CD4-positive, alpha-beta memory T cell (primary cell): ENCODE measurements at regions not wholly inside any gene's neighbourhood (a gene's known extent, or its start where the extent isn't known, plus 50 kb on each side); places are given as distances from the start of the nearest gene placed in this dataset.

Experiments
- CTCF ChIA-PET: fragments of 350-600 bp; sonication (Branson Sonifier 250); formaldehyde crosslinking; loops from one replicate; lab custom pipeline; 2021; ENCODE audit warnings: inconsistent platforms; ENCODE audit not compliant: partially characterized antibody; lab: Charles Lee
- POLR2A ChIA-PET: fragments of 350-600 bp; sonication (Branson Sonifier 250); formaldehyde crosslinking; loops from one replicate; lab custom pipeline; 2021; ENCODE audit not compliant: partially characterized antibody; lab: Charles Lee
- DNase-seq, 5 donors: peaks; one replicate each; pipeline versions ENCODE4 v3.0.0 to v3.0.0-alpha.2; 2020 to 2022; ENCODE audit warnings: mixed read lengths in 1 of 5
- H3K27ac ChIP-seq: one replicate; pipeline ENCODE4 v1.7.0; 2013; ENCODE audit warnings: low read depth, low read length
- H3K27me3 ChIP-seq: 2 replicates; pipeline ENCODE4 v1.7.0; 2013; ENCODE audit warnings: mild to moderate bottlenecking, low read length, moderate library complexity; ENCODE audit not compliant: insufficient read depth
- H3K36me3 ChIP-seq: 2 replicates; pipeline ENCODE4 v1.7.0; 2013; ENCODE audit warnings: mild to moderate bottlenecking, low read length, moderate library complexity; ENCODE audit not compliant: insufficient read depth
- H3K4me1 ChIP-seq: 2 replicates; pipeline ENCODE4 v1.7.0; 2013; ENCODE audit warnings: mild to moderate bottlenecking, low read length, moderate library complexity; ENCODE audit not compliant: insufficient read depth
- H3K4me3 ChIP-seq, 2 donors: one replicate each; pipeline ENCODE4 v1.7.0; 2013; ENCODE audit warnings: low read length in 2 of 2, mild to moderate bottlenecking in 1 of 2
- H3K9me3 ChIP-seq, 2 donors: one replicate each; pipeline ENCODE4 v1.7.0; 2013; ENCODE audit warnings: low read length in 2 of 2, control low read depth in 1 of 2; ENCODE audit not compliant: control insufficient read depth in 1 of 2
- H3K27ac Mint-ChIP-seq, 7 donors: one replicate each; pipeline ENCODE4 v1.8.0; 2020 to 2021; ENCODE audit warnings: mixed read lengths in 7 of 7, mild to moderate bottlenecking in 6 of 7, inconsistent platforms in 3 of 7, moderate library complexity in 3 of 7
- H3K27me3 Mint-ChIP-seq, 2 donors: one replicate each; pipeline ENCODE4 v1.8.0; 2020 to 2021; ENCODE audit warnings: mixed read lengths in 2 of 2
- H3K36me3 Mint-ChIP-seq, 2 donors: one replicate each; pipeline ENCODE4 v1.8.0; 2020 to 2021; ENCODE audit warnings: mixed read lengths in 2 of 2, inconsistent platforms in 1 of 2, mild to moderate bottlenecking in 1 of 2
- H3K4me1 Mint-ChIP-seq, 4 donors: one replicate each; pipeline ENCODE4 v1.8.0; 2020 to 2021; ENCODE audit warnings: mixed read lengths in 4 of 4, mild to moderate bottlenecking in 1 of 4
- H3K4me3 Mint-ChIP-seq, 8 donors: one replicate each; pipeline ENCODE4 v1.8.0; 2020 to 2021; ENCODE audit warnings: mixed read lengths in 8 of 8, mild to moderate bottlenecking in 7 of 8, moderate library complexity in 6 of 8, inconsistent platforms in 3 of 8
- H3K9me3 Mint-ChIP-seq, 8 donors: one replicate each; pipeline ENCODE4 v1.8.0; 2020 to 2021; ENCODE audit warnings: mixed read lengths in 8 of 8, mild to moderate bottlenecking in 5 of 8, inconsistent platforms in 3 of 8, moderate library complexity in 1 of 8
- intact Hi-C: fragments of 100-400 bp; cut with micrococcal nuclease; formaldehyde crosslinking; loops from one replicate; pipeline ENCODE4 v1.15.1; 2023

- Histone ChIP-seq H3K27ac (no peak overlapping the region), H3K27me3 (no peaks in the 10 kb centered on the region), H3K36me3 (no peaks in the 10 kb centered on the region), H3K9me3 (no peaks in the 10 kb centered on the region), H3K4me3 (no peak overlapping the region), H3K4me1 (no peaks in the 10 kb centered on the region)
- Mint-ChIP-seq H3K36me3 (peaks cover 0 to 6% of the 10 kb centered on the region in 2 donors), H3K4me1 (peaks cover 0 to 12% (median 0%) of the 10 kb centered on the region in 4 donors), H3K27me3 (peaks cover 0 to 1% of the 10 kb centered on the region in 2 donors), H3K4me3 (no peak overlapping the region), H3K9me3 (peaks cover 0 to 10% (median 4%) of the 10 kb centered on the region in 8 donors), H3K27ac (peak overlapping the region in 1 of 7 donors; percentile 29)
- no peak for DNase-seq
- ChIA-PET CTCF (interaction anchor here (1.2 kb wide), 1 partner anchor 281 kb away, joined by 3 read pairs; no protein-coding TSS in a partner anchor), POLR2A (interaction anchor here (0.9 kb wide), 1 partner anchor 108 kb away, joined by 3 read pairs; no protein-coding TSS in a partner anchor)
- intact Hi-C loops, result no loop called here
Measured at GRCh38 chr2:43114210-43114609, 112.2 kb downstream of the ZFP36L2 start.

- H3K27me3 ChIP-seq, result no peaks in the 10 kb centered on the region
- no peaks in the 10 kb centered on the region for H3K4me1 ChIP-seq
- DNase-seq, result no peak
- no peak overlapping the region for H3K4me3 Mint-ChIP-seq
- no peaks in the 10 kb centered on the region for H3K27me3 Mint-ChIP-seq
- H3K9me3 Mint-ChIP-seq, result no peaks in the 10 kb centered on the region
- peaks cover 0 to 6% (median 0%) of the 10 kb centered on the region in 4 donors for H3K4me1 Mint-ChIP-seq
- CTCF ChIA-PET, result interaction anchor here (0.6 to 1.6 kb wide), 2 partner anchors 15 to 708 kb away, joined by 3 to 4 read pairs; no protein-coding TSS in a partner anchor
- no peak overlapping the region for H3K4me3 ChIP-seq
- no peaks in the 10 kb centered on the region for H3K36me3 ChIP-seq
- no peaks in the 10 kb centered on the region for H3K36me3 Mint-ChIP-seq
- H3K9me3 ChIP-seq, result no peaks in the 10 kb centered on the region
- no peak overlapping the region for H3K27ac Mint-ChIP-seq
- intact Hi-C loops, result no loop called here
- POLR2A ChIA-PET, result interaction anchor here (1.3 kb wide), 1 partner anchor 117 kb away, joined by 4 read pairs; no protein-coding TSS in a partner anchor
- H3K27ac ChIP-seq, result no peak overlapping the region
Measured at GRCh38 chr2:43111788-43112554, 114.4 kb downstream of the ZFP36L2 start.

- DNase-seq, result no peak
- H3K4me1 Mint-ChIP-seq, result peaks cover 0 to 6% (median 0%) of the 10 kb centered on the region in 4 donors
- Histone ChIP-seq H3K4me3 (no peak overlapping the region), H3K27me3 (no peaks in the 10 kb centered on the region), H3K27ac (no peak overlapping the region), H3K36me3 (no peaks in the 10 kb centered on the region), H3K4me1 (no peaks in the 10 kb centered on the region), H3K9me3 (no peaks in the 10 kb centered on the region)
- no peak overlapping the region for H3K4me3 Mint-ChIP-seq
- ChIA-PET CTCF (interaction anchor here (0.6 to 1.6 kb wide), 3 partner anchors 11 to 282 kb away, joined by 3 read pairs; no protein-coding TSS in a partner anchor), POLR2A (interaction anchor here (1.3 kb wide), 1 partner anchor 119 kb away, joined by 4 read pairs; no protein-coding TSS in a partner anchor)
- H3K27ac Mint-ChIP-seq, result peak overlapping the region in 1 of 7 donors; percentile 44
- H3K36me3 Mint-ChIP-seq, result no peaks in the 10 kb centered on the region
- peaks cover 0 to 2% (median 0%) of the 10 kb centered on the region in 8 donors for H3K9me3 Mint-ChIP-seq
- intact Hi-C loops, result no loop called here
- no peaks in the 10 kb centered on the region for H3K27me3 Mint-ChIP-seq
Measured at GRCh38 chr2:43110442-43110871, 115.9 kb downstream of the ZFP36L2 start.

- Mint-ChIP-seq H3K4me1 (no peaks in the 10 kb centered on the region), H3K27ac (peak overlapping the region in 1 of 7 donors; percentile 13), H3K9me3 (peaks cover 0 to 2% (median 0%) of the 10 kb centered on the region in 8 donors), H3K4me3 (no peak overlapping the region), H3K36me3 (no peaks in the 10 kb centered on the region), H3K27me3 (no peaks in the 10 kb centered on the region)
- Histone ChIP-seq H3K27ac (no peak overlapping the region), H3K27me3 (no peaks in the 10 kb centered on the region), H3K9me3 (no peaks in the 10 kb centered on the region), H3K4me1 (no peaks in the 10 kb centered on the region), H3K4me3 (no peak overlapping the region), H3K36me3 (no peaks in the 10 kb centered on the region)
- intact Hi-C loops, result no loop called here
- no peak for DNase-seq
- ChIA-PET POLR2A (no interaction called here), CTCF (no interaction called here)
Measured at GRCh38 chr2:43109261-43109743, 117.1 kb downstream of the ZFP36L2 start.

- intact Hi-C loops, result no loop called here
- no peaks in the 10 kb centered on the region for H3K9me3 ChIP-seq
- no peak overlapping the region for H3K4me3 Mint-ChIP-seq
- H3K27me3 ChIP-seq, result no peaks in the 10 kb centered on the region
- H3K27ac ChIP-seq, result no peak overlapping the region
- H3K4me1 Mint-ChIP-seq, result peaks cover 0 to 1% (median 0%) of the 10 kb centered on the region in 4 donors
- H3K4me1 ChIP-seq, result no peaks in the 10 kb centered on the region
- H3K27ac Mint-ChIP-seq, result no peak overlapping the region
- H3K9me3 Mint-ChIP-seq, result peaks cover 0 to 4% (median under 1%) of the 10 kb centered on the region in 8 donors
- CTCF ChIA-PET, result no interaction called here
- H3K36me3 Mint-ChIP-seq, result no peaks in the 10 kb centered on the region
- DNase-seq, result no peak
- no peak overlapping the region for H3K4me3 ChIP-seq
- no peaks in the 10 kb centered on the region for H3K36me3 ChIP-seq
- H3K27me3 Mint-ChIP-seq, result no peaks in the 10 kb centered on the region
- POLR2A ChIA-PET, result interaction anchor here (0.7 kb wide), 1 partner anchor 118 kb away, joined by 7 read pairs; the partner anchor contains the start of gene ZFP36L2
Measured at GRCh38 chr2:43107679-43108078, 118.7 kb downstream of the ZFP36L2 start.

- H3K36me3 ChIP-seq, result no peaks in the 10 kb centered on the region
- Mint-ChIP-seq H3K9me3 (peaks cover 0 to 4% (median under 1%) of the 10 kb centered on the region in 8 donors), H3K4me3 (no peak overlapping the region), H3K36me3 (no peaks in the 10 kb centered on the region), H3K27ac (peak overlapping the region in 2 of 7 donors; percentile 12 to 53), H3K27me3 (no peaks in the 10 kb centered on the region), H3K4me1 (peaks cover 0 to 1% (median 0%) of the 10 kb centered on the region in 4 donors)
- no peak for DNase-seq
- H3K9me3 ChIP-seq, result no peaks in the 10 kb centered on the region
- no peak overlapping the region for H3K4me3 ChIP-seq
- H3K27ac ChIP-seq, result no peak overlapping the region
- no peaks in the 10 kb centered on the region for H3K27me3 ChIP-seq
- ChIA-PET CTCF (no interaction called here), POLR2A (no interaction called here)
- no peaks in the 10 kb centered on the region for H3K4me1 ChIP-seq
- intact Hi-C loops, result no loop called here
Measured at GRCh38 chr2:43106559-43107527, 119.6 kb downstream of the ZFP36L2 start.
